HG02763 (cell line): ENCODE measurements at regions not wholly inside any gene's neighbourhood (a gene's known extent, or its start where the extent isn't known, plus 50 kb on each side); places are given as distances from the start of the nearest gene placed in this dataset.
"Not testable (repeated sequence)": the region's sequence is repeated elsewhere in the genome, so short reads cannot be mapped to it uniquely, and the experiment has no call there.

Source experiments
- ATAC-seq: cut with Tn5 transposase; IDR thresholded peaks from one replicate; pipeline ENCODE4 v1.9.1; 2021; ENCODE audit warnings: mild to moderate bottlenecking, moderate library complexity; ENCODE audit not compliant: unreplicated experiment

- no peak for ATAC-seq
Observed at GRCh38 chr11:87490671-87491070, 452.9 kb downstream of the TMEM135 start.

- ATAC-seq, result no peak
Observed at GRCh38 chr11:87484566-87484965, 446.8 kb downstream of the TMEM135 start.

GRCh38 chr11:87477321-87477720, 439.6 kb downstream of the TMEM135 start:
- ATAC-seq, result no peak

GRCh38 chr11:87473174-87473573, 435.4 kb downstream of the TMEM135 start:
- no peak for ATAC-seq

- ATAC-seq, result no peak
Observed at GRCh38 chr11:87466223-87466622, 428.5 kb downstream of the TMEM135 start.

GRCh38 chr11:87465716-87466115, 428.0 kb downstream of the TMEM135 start:
- no peak for ATAC-seq

- no peak for ATAC-seq
Observed at GRCh38 chr11:87463486-87464102, 425.9 kb downstream of the TMEM135 start.

GRCh38 chr11:87462171-87462570, 424.4 kb downstream of the TMEM135 start:
- ATAC-seq, result no peak

GRCh38 chr11:87460842-87461637, 423.3 kb downstream of the TMEM135 start:
- no peak for ATAC-seq

GRCh38 chr11:87460279-87460678, 422.5 kb downstream of the TMEM135 start:
- no peak for ATAC-seq

- no peak for ATAC-seq
Observed at GRCh38 chr11:87459351-87459750, 421.6 kb downstream of the TMEM135 start.

- no peak for ATAC-seq
Observed at GRCh38 chr11:87456499-87456898, 418.8 kb downstream of the TMEM135 start.

- ATAC-seq, result no peak
Observed at GRCh38 chr11:87455180-87455579, 417.4 kb downstream of the TMEM135 start.

- no peak for ATAC-seq
Observed at GRCh38 chr11:87454241-87454640, 416.5 kb downstream of the TMEM135 start.

- no peak for ATAC-seq
Observed at GRCh38 chr11:87453531-87454089, 415.9 kb downstream of the TMEM135 start.

GRCh38 chr11:87452025-87452424, 414.3 kb downstream of the TMEM135 start:
- ATAC-seq, result not testable (repeated sequence)

GRCh38 chr11:87451395-87451794, 413.7 kb downstream of the TMEM135 start:
- ATAC-seq, result no peak

- ATAC-seq, result no peak
Observed at GRCh38 chr11:87447606-87448005, 409.9 kb downstream of the TMEM135 start.

GRCh38 chr11:87444993-87445392, 407.3 kb downstream of the TMEM135 start:
- no peak for ATAC-seq

GRCh38 chr11:87443707-87444106, 406.0 kb downstream of the TMEM135 start:
- no peak for ATAC-seq

GRCh38 chr11:87440076-87440770, 402.5 kb downstream of the TMEM135 start:
- no peak for ATAC-seq

GRCh38 chr11:87438416-87438815, 400.7 kb downstream of the TMEM135 start:
- no peak for ATAC-seq
